Calu3 (cell line): ENCODE measurements at regions not wholly inside any gene's neighbourhood (a gene's known extent, or its start where the extent isn't known, plus 50 kb on each side); places are given as distances from the start of the nearest gene placed in this dataset.

Experiments used
- BruUV-seq: library from RNA; stranded (reverse); fragments of 400-500 nt; replicated peaks from 2 replicates; lab custom pipeline; 2021; lab: Mats Ljungman, UMichigan
- CTCF ChIA-PET: fragments of 300-600 bp; sonication (Branson Sonifier 250); formaldehyde crosslinking; loops from one replicate; lab custom pipeline; 2022; ENCODE audit warnings: antibody characterized with exemption; lab: Charles Lee
- DNase-seq: peaks from one replicate; pipeline ENCODE4 v3.0.0; 2022
- H3K27ac Mint-ChIP-seq: one replicate; pipeline ENCODE4 v1.8.0; 2022; ENCODE audit warnings: mixed read lengths; ENCODE audit not compliant: unreplicated experiment
- H3K27me3 Mint-ChIP-seq: one replicate; pipeline ENCODE4 v1.8.0; 2022; ENCODE audit warnings: mixed read lengths; ENCODE audit not compliant: unreplicated experiment
- H3K36me3 Mint-ChIP-seq: one replicate; pipeline ENCODE4 v1.8.0; 2022; ENCODE audit warnings: mild to moderate bottlenecking, moderate library complexity, mixed read lengths; ENCODE audit not compliant: insufficient read depth, unreplicated experiment
- H3K4me1 Mint-ChIP-seq: one replicate; pipeline ENCODE4 v1.8.0; 2022; ENCODE audit warnings: mild to moderate bottlenecking, low read depth, mixed read lengths; ENCODE audit not compliant: unreplicated experiment
- H3K4me3 Mint-ChIP-seq: one replicate; pipeline ENCODE4 v1.8.0; 2022; ENCODE audit warnings: mild to moderate bottlenecking, low read depth, moderate library complexity, mixed read lengths; ENCODE audit not compliant: unreplicated experiment
- H3K9me3 Mint-ChIP-seq: one replicate; pipeline ENCODE4 v1.8.0; 2022; ENCODE audit warnings: low read depth, mixed read lengths; ENCODE audit not compliant: unreplicated experiment
- CTCF ChIP-seq: fragments of 200-600 bp; IDR thresholded peaks from one replicate; pipeline ENCODE4 v1.8.0; 2022; ENCODE audit warnings: antibody characterized with exemption; ENCODE audit not compliant: unreplicated experiment
- intact Hi-C: fragments of 100-400 bp; cut with micrococcal nuclease; formaldehyde crosslinking; loops from one replicate; pipeline ENCODE4 v1.10.0; 2022; ENCODE audit not compliant: unreplicated experiment

- no peaks in the 10 kb centered on the region for H3K9me3 Mint-ChIP-seq
- TF ChIP-seq CTCF: no peak
- peak; percentile 14 for DNase-seq
- intact Hi-C loops: no loop called here
- CTCF ChIA-PET: interaction anchor here (0.7 kb wide), 1 partner anchor 1316 kb away, joined by 3 read pairs; no protein-coding TSS in a partner anchor
- no peak overlapping the region for H3K27ac Mint-ChIP-seq
- peaks cover 29% of the 10 kb centered on the region for H3K27me3 Mint-ChIP-seq
- H3K4me3 Mint-ChIP-seq: no peak overlapping the region
- no TSS peak for BruUV-seq
- H3K36me3 Mint-ChIP-seq: peaks cover 5% of the 10 kb centered on the region
- H3K4me1 Mint-ChIP-seq: peaks cover 23% of the 10 kb centered on the region
Observed at GRCh38 chr10:61841338-61841875, 60.1 kb upstream of the ARID5B start.

GRCh38 chr10:61842755-61843497, 58.6 kb upstream of the ARID5B start:
- Mint-ChIP-seq H3K4me1 (peaks cover 10% of the 10 kb centered on the region), H3K27me3 (peaks cover 29% of the 10 kb centered on the region), H3K4me3 (no peak overlapping the region), H3K27ac (no peak overlapping the region), H3K36me3 (no peaks in the 10 kb centered on the region), H3K9me3 (no peaks in the 10 kb centered on the region)
- intact Hi-C loops: no loop called here
- CTCF ChIA-PET: no interaction called here
- TF ChIP-seq CTCF: no peak
- no TSS peak for BruUV-seq
- DNase-seq: no peak

- TF ChIP-seq CTCF: no peak
- CTCF ChIA-PET: interaction anchor here (0.8 kb wide), 1 partner anchor 90 kb away, joined by 5 read pairs; no protein-coding TSS in a partner anchor
- H3K4me3 Mint-ChIP-seq: no peak overlapping the region
- no peak overlapping the region for H3K27ac Mint-ChIP-seq
- intact Hi-C loops: no loop called here
- H3K9me3 Mint-ChIP-seq: no peaks in the 10 kb centered on the region
- H3K27me3 Mint-ChIP-seq: peaks cover 27% of the 10 kb centered on the region
- no TSS peak for BruUV-seq
- no peaks in the 10 kb centered on the region for H3K36me3 Mint-ChIP-seq
- no peak for DNase-seq
- H3K4me1 Mint-ChIP-seq: peaks cover 10% of the 10 kb centered on the region
Observed at GRCh38 chr10:61844116-61844822, 57.2 kb upstream of the ARID5B start.

- Mint-ChIP-seq H3K4me1 (peaks cover 10% of the 10 kb centered on the region), H3K4me3 (no peak overlapping the region), H3K27me3 (peaks cover 16% of the 10 kb centered on the region), H3K9me3 (no peaks in the 10 kb centered on the region), H3K36me3 (no peaks in the 10 kb centered on the region), H3K27ac (no peak overlapping the region)
- no peak for TF ChIP-seq CTCF
- intact Hi-C loops: no loop called here
- BruUV-seq: no TSS peak
- DNase-seq: no peak
- CTCF ChIA-PET: interaction anchor here (0.6 kb wide), 1 partner anchor 56 kb away, joined by 4 read pairs; the partner anchor contains the start of gene ARID5B
Observed at GRCh38 chr10:61845196-61845949, 56.1 kb upstream of the ARID5B start.
